NCI-H446 treated with DMSO at 0.1 percent for 48 hours (cell line): ENCODE measurements at regions not wholly inside any gene's neighbourhood (a gene's known extent, or its start where the extent isn't known, plus 50 kb on each side); places are given as distances from the start of the nearest gene placed in this dataset.

Experiments
- DNase-seq: peaks from one replicate; lab custom pipeline; 2025; lab: John Stamatoyannopoulos, UW

GRCh38 chr6:1201547-1202200 is 110.2 kb upstream of the FOXQ1 start:
- DNase-seq, result no peak

GRCh38 chr6:1200409-1201101 is 111.3 kb upstream of the FOXQ1 start:
- DNase-seq, result no peak

GRCh38 chr6:1200081-1200408 is 111.9 kb upstream of the FOXQ1 start:
- no peak for DNase-seq

GRCh38 chr6:1197309-1197708 is 114.6 kb upstream of the FOXQ1 start:
- DNase-seq, result no peak

GRCh38 chr6:1191141-1191630 is 120.7 kb upstream of the FOXQ1 start:
- no peak for DNase-seq

GRCh38 chr6:1190366-1190765 is 121.5 kb upstream of the FOXQ1 start:
- no peak for DNase-seq

- no peak for DNase-seq
Observed at GRCh38 chr6:1188199-1188598, 123.7 kb upstream of the FOXQ1 start.

GRCh38 chr6:1187293-1188131 is 124.4 kb upstream of the FOXQ1 start:
- no peak for DNase-seq

GRCh38 chr6:1184318-1184717 is 127.6 kb upstream of the FOXQ1 start:
- DNase-seq, result no peak

GRCh38 chr6:1182722-1183521 is 129.0 kb upstream of the FOXQ1 start:
- no peak for DNase-seq

GRCh38 chr6:1181939-1182605 is 129.8 kb upstream of the FOXQ1 start:
- DNase-seq, result no peak

- DNase-seq, result no peak
Observed at GRCh38 chr6:1179571-1180459, 132.1 kb upstream of the FOXQ1 start.

GRCh38 chr6:1178590-1178989 is 133.3 kb upstream of the FOXQ1 start:
- no peak for DNase-seq

- no peak for DNase-seq
Observed at GRCh38 chr6:1176567-1176966, 135.3 kb upstream of the FOXQ1 start.

- DNase-seq, result no peak
Observed at GRCh38 chr6:1175877-1176276, 136.0 kb upstream of the FOXQ1 start.

GRCh38 chr6:1170794-1171193 is 141.1 kb upstream of the FOXQ1 start:
- DNase-seq, result no peak

GRCh38 chr6:1164600-1164999 is 147.3 kb upstream of the FOXQ1 start:
- DNase-seq, result no peak

GRCh38 chr6:1163501-1163900 is 148.4 kb upstream of the FOXQ1 start:
- no peak for DNase-seq

- no peak for DNase-seq
Observed at GRCh38 chr6:1162367-1163275, 149.3 kb upstream of the FOXQ1 start.
